HL-60/S4 treated with retinoic acid at 250 ng/mL for 4 days and 3 days (cell line): ENCODE measurements at regions not wholly inside any gene's neighbourhood (a gene's known extent, or its start where the extent isn't known, plus 50 kb on each side); places are given as distances from the start of the nearest gene placed in this dataset.

ENCODE experiments used
- in situ Hi-C: fragments of 300-500 bp; cut with MboI; formaldehyde crosslinking; loops from 2 replicates; pipeline ENCODE4 v1.7.0; 2022; ENCODE audit warnings: low sequenced_read_pairs

- in situ Hi-C loops: no loop called here
Observed at GRCh38 chr7:41312235-41312634, 390.7 kb downstream of the INHBA start.

GRCh38 chr7:41311301-41311700, 391.6 kb downstream of the INHBA start:
- in situ Hi-C loops: no loop called here

- in situ Hi-C loops: no loop called here
Observed at GRCh38 chr7:41306486-41306885, 396.4 kb downstream of the INHBA start.

- in situ Hi-C loops: no loop called here
Observed at GRCh38 chr7:41305001-41305400, 397.9 kb downstream of the INHBA start.

DNA sequence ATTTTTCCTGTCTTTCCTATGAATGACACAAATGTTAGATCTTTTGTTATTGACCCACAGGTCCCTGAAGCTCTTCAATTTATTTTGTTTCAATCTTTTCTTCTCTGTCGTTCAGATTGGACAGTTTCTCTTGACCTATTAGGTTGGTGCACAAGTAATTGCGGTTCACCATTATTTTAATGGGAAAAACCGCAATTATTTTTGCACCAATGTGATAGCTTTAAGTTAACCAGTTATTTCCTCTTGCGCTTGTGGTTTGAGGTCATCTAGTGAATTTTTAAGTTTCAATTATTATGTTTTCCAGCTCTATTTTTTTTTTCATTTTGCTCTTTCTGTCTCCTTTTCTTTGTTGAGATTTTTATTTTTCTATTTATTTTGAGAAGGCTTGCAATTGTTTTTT, 399.2 kb downstream of the INHBA start:
- in situ Hi-C loops: no loop called here

- in situ Hi-C loops: no loop called here
Observed at GRCh38 chr7:41298409-41298808, 404.5 kb downstream of the INHBA start.

- in situ Hi-C loops: no loop called here
Observed at GRCh38 chr7:41297166-41297565, 405.7 kb downstream of the INHBA start.

DNA sequence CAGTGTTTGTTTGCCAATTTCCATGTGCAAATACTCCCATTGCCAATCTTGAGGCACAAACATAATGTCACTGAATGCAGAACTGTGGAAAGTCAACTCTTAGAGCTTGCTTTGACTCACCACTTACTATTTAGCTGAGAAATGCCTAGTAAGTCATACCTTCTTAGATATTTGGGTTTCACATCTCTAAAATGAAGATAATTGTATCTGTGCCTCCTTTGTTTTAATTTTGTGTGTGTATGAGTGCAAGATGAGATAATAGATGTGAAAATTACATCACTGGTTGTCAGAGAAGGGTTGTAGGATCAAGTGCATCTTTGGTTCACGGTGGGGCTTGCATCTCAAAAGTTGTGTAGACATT, 407.5 kb downstream of the INHBA start:
- in situ Hi-C loops: no loop called here

- in situ Hi-C loops: no loop called here
Observed at GRCh38 chr7:41294556-41295454, 408.1 kb downstream of the INHBA start.

DNA sequence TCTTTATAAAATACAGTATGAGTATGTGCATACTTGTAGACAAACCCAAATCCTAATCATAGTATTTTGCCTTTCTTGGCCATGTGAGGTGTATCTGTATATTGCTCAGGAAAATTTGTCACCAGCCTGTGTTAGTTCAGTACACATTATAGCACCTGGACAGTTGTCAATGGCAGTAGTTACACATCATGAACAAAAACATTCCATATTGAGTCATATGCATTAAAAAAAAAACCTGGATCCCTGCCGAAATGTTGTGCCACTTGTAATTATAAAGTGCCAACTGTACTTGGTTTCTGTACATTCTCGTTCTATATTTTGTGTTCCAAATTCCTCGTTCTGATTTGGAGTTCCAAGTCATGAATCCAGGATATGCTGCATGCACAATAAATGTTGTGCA, 410.4 kb downstream of the INHBA start:
- in situ Hi-C loops: no loop called here

DNA sequence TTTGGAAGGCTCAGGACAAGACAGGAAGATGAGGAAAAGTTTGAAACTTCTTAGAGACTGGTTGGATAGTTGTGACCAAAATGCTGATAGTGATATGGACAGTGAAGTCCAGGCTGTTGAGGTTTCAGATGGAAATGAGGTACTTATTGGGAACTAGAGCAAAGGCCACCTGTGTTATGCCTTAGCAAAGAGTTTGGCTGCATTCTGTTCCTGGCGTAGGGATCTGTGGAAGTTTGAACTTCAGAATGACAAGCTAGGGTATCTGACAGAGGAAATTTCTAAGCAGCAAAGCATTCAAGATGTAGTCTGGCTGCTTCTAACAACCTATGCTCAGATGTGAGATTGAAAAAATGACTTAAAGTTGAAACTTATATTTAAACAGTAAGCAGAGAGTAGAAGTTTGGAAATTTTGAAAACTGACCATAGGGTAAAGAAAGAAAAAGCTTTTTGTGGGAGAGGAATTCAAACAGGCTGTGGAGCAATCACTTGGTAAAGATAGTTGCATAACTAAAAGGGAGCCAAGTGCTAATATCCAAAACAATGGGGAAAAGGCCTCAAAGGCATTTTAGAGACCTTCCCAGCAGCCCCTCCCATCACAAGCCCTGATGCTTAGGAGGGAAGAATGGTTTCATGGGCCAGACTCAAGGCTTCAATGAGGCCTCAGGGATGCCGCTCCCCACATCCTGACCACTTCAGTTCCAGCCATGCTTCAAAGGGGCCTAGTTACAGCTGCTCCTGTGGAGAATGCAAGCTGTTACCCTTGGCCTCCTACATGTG, 415.1 kb downstream of the INHBA start:
- in situ Hi-C loops: no loop called here

GRCh38 chr7:41280491-41280890, 422.4 kb downstream of the INHBA start:
- in situ Hi-C loops: no loop called here

- in situ Hi-C loops: no loop called here
Observed at GRCh38 chr7:41277561-41277960, 425.3 kb downstream of the INHBA start.

- in situ Hi-C loops: no loop called here
Observed at GRCh38 chr7:41275255-41275654, 427.6 kb downstream of the INHBA start.

DNA sequence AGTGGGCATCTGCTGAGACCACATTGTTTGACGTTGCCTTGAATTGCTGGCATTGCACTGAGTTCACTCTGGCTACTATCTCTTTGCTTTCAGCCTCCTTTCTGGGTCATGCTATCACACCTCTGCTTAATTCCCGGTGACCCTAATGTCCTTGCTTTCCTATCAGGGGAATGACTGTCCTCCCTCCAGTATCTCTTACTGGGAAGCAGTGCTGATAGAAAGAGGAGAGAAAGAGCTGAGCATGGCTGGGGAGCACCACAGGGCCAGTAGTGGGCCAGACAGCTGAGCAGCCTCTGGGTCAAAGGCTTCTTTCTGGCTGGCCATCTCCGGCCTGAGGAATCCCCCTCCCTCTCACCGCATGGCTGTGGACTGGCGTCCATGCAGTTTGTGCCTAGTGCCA, 428.7 kb downstream of the INHBA start:
- in situ Hi-C loops: no loop called here

DNA sequence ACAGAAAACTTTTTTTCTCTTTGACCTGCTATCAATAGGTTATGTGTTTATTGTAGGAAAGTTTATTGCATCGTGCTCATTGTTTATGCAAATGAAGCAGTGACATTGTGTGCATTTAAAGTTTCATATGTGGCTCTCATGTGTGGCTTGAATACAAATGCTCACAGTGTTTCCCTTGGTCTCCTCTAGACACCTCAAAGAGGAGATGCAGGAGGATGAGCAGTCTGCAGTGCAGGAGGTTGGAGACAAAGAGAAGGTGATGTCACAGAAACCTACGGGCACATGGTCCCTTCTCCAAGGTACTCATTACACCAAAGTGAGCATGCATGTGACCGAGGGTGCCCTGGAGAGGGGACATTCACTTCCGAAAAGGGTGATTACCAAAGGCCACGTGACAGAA, 430.2 kb downstream of the INHBA start:
- in situ Hi-C loops: no loop called here

GRCh38 chr7:41268878-41269277, 434.0 kb downstream of the INHBA start:
- in situ Hi-C loops: no loop called here

DNA sequence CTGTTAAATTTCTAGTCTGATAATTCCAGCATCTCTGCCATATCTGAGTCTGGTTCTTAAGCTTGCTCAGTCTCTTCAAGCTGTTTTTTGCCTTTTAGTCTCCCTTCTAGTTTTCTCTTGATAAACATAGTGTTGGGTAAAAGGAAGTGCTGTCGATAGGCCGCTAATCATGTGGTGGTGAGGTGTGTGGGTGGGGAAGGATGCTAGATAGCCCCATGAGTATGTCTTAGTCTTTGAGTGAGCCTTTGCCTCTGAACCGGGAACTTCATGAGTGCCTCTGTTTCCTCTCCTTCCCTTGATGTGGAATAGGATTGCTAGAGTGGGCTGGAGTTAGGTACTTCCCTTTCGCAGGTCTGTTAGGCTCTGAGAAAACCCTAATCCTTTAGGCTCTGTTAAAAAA, 441.8 kb downstream of the INHBA start:
- in situ Hi-C loops: no loop called here

DNA sequence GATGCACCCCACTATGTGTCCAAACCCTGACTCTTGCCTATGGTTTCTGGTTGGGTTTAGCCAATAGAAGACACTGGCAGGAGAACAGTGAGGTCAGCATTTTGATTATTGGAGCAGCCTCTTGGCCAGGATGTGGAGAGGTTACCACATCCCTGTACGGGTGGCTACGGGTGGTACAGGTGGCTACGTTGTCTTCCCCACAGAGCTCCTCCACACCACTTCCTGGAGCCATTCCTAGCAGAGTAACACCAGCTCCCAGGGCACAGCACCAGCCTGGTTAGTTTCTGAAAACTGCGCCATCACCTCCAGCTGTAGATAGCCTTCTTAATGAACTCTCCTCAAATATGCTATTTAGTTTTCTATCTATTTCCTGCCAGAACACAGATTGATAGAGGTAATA, 445.2 kb downstream of the INHBA start:
- in situ Hi-C loops: no loop called here

- in situ Hi-C loops: no loop called here
Observed at GRCh38 chr7:41256186-41256945, 446.5 kb downstream of the INHBA start.

DNA sequence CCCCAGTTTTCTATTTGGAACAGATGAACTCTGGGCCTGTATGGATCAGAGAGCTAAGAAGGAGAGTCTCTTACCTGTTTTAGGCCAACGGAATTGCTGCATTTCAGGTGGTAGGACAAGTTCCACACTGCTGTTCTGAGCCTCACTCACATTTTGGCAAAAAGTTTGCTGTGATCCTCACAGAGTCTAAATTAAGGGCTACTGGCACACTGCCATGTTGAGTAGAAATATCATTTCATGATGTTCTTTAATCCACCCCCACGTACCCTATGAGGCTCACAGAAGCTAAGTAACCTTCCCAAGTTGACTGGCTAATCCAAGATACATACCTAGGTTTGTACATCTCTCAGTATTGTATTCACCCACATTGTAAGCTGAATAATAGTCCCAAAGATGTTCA, 447.2 kb downstream of the INHBA start:
- in situ Hi-C loops: no loop called here

DNA sequence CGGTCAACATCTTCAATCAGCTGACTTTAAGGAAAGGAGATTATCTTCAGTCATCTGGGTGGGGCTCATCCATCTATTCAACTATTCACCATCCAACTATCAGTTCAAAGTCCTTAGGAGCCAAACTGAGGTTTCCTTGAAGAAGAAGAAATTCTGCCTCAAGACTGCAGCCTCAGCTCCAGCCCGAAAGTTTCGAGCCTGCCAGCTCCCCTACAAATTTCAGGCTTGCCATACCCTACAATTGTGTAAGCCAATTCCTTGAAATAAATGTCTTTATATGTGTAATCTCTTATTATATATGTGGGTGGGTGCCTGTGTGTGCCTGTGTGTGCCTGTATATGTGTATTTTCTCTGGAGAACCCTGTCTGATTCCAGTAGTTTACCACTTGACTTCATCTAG, 447.8 kb downstream of the INHBA start:
- in situ Hi-C loops: no loop called here
